ENCODE measurements at regions not wholly inside any gene's neighbourhood (a gene's known extent, or its start where the extent isn't known, plus 50 kb on each side); places are given as distances from the start of the nearest gene placed in this dataset.
"Not testable (repeated sequence)": the region's sequence is repeated elsewhere in the genome, so short reads cannot be mapped to it uniquely, and the experiment has no call there.

GRCh38 chr16:32116533-32116932 is 136.6 kb upstream of the TP53TG3D start:
- not testable (repeated sequence) for DNase-seq

GRCh38 chr16:32120372-32120771 is 132.7 kb upstream of the TP53TG3D start:
- not testable (repeated sequence) for DNase-seq

GRCh38 chr16:32120779-32121178 is 132.3 kb upstream of the TP53TG3D start:
- DNase-seq: not testable (repeated sequence)

DNA sequence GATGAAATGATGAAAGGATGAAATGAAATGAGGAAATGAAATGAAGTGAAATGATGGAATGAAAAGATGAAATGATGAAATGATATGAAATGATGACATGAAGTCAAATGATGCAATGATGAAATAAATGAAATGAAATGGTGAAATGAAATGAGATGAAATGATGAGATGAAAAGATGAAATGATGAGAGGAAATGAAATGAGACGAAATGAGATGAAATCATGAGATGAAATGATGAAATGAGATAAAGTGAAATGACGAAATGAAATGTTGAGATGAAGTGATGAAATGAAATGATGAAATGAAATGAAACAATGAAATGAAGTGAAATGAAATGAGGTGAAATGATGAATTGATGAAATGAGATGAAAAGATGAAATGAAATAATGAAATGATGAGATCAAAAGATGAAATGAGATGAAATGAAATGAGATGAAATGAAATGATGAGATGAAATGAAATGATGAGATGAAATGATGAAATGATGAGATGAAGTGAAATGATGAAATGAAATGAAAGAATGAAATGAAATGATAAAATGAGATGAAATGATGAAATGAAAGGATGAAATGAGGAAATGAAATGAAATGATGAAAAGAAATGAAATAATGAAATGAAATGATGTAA is 131.7 kb upstream of the TP53TG3D start:
- DNase-seq: not testable (repeated sequence)

DNA sequence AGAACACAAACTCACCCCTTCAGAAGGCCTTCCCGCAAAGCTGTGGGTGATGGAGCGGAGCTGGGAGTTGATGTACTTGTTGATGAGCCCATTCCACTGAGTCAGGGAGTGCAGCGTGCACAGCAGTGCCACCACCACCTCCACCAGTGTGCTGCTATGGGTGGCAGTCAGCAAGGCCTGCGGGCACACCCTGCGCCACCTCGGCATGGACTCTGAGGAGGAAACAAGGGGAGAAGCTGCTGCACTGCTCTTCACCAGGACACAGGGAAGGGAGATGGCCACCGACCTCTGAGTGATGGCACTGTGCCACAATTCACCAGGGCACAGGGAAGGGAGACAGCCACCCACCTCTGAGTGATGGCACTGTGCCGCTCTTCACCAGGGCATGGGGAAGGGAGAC is 100.7 kb upstream of the TP53TG3D start:
- not testable (repeated sequence) for DNase-seq

- DNase-seq: not testable (repeated sequence)
Observed at GRCh38 chr16:32187918-32188669, 65.0 kb upstream of the TP53TG3D start.

DNA sequence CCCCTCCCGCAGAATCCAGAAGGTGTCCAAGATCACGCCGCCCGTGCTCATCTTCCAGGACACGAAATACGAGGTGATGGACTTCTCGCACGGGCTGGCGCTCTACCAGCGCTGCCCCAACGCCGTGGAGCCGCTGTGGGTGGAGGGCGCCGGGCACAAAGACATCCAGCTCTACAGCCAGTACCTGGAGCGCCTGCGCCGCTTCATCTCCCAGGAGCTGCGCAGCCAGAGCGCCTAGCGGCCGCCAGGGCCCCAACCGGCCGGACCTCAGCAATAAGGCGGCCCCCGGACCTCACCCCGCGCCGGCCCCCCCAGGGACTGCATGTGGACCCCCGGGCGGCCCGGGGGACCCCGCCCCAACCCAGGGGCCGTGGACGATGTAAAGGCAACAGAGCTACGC is 50.5 kb upstream of the TP53TG3D start:
- not testable (repeated sequence) for DNase-seq
